Ishikawa (cell line): ENCODE measurements at regions not wholly inside any gene's neighbourhood (a gene's known extent, or its start where the extent isn't known, plus 50 kb on each side); places are given as distances from the start of the nearest gene placed in this dataset.

Source experiments
- CEBPB ChIP-seq: IDR thresholded peaks from 2 replicates; pipeline ENCODE4 v1.6.1; 2012
- CREB1 ChIP-seq: IDR thresholded peaks from 2 replicates; pipeline ENCODE4 v1.6.1; 2012; ENCODE audit warnings: low read depth
- EGR1 ChIP-seq: IDR thresholded peaks from 2 replicates; pipeline ENCODE4 v1.6.1; 2012
- EP300 ChIP-seq: IDR thresholded peaks from 2 replicates; pipeline ENCODE4 v1.6.1; 2012; ENCODE audit warnings: borderline replicate concordance
- FOXM1 ChIP-seq: IDR thresholded peaks from 2 replicates; pipeline ENCODE4 v1.6.1; 2012; ENCODE audit warnings: low read depth, borderline replicate concordance
- NFIC ChIP-seq: IDR thresholded peaks from 2 replicates; pipeline ENCODE4 v1.6.1; 2012
- RAD21 ChIP-seq: IDR thresholded peaks from 2 replicates; pipeline ENCODE4 v1.6.1; 2012; ENCODE audit warnings: low read depth
- REST ChIP-seq: IDR thresholded peaks from 2 replicates; pipeline ENCODE4 v1.6.1; 2012; ENCODE audit warnings: low read depth, mild to moderate bottlenecking
- TAF1 ChIP-seq: IDR thresholded peaks from 2 replicates; pipeline ENCODE4 v1.6.1; 2012; ENCODE audit warnings: low read depth, mild to moderate bottlenecking
- TCF12 ChIP-seq: IDR thresholded peaks from 2 replicates; pipeline ENCODE4 v1.6.1; 2012; ENCODE audit warnings: low read depth
- TEAD4 ChIP-seq: IDR thresholded peaks from 2 replicates; pipeline ENCODE4 v1.6.1; 2012
- YY1 ChIP-seq: IDR thresholded peaks from 2 replicates; pipeline ENCODE4 v1.6.1; 2012; ENCODE audit warnings: low read depth
- ZBTB7A ChIP-seq: IDR thresholded peaks from 2 replicates; pipeline ENCODE4 v1.6.1; 2012; ENCODE audit warnings: low read depth
- TF ChIP-seq, protein P1 (sequence below): IDR thresholded peaks from 2 replicates; pipeline ENCODE4 v1.6.1; 2012
- TF ChIP-seq, protein P2 (sequence below): IDR thresholded peaks from 2 replicates; pipeline ENCODE4 v1.6.1; 2012

DNA sequence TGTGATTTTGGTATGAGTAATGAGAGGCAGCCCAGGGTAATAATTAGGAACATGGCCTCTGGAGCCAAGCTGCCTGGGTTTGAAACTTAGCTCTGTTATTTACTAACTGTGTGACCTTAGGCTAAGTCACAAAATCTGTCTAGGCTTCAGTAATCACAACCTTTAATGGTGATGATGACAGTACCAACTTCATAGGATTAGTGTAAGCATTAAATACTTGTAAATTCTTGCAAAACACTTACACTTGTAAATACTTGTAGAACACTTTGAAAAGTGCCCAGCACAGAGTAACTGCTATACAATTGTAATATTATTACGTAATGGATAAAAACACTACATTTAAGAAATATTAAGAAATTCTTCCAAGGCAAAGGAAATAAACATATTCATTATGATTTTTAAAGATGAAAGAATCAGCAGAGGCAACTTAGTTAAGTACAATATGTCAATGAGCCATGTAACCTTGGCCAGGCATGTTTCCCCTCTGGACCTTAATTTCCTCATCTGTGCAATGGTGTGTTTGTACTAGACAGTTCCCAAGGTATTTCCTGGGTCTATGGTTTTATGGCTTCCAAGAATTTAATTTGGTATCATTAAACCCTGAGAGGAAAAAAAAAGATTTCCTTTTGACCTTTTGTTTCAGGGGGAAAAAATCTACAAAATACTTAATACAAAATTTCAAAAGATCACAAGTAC is 628.5 kb upstream of the KLHL1 start:
- no peak for TF ChIP-seq TAF1
- TF ChIP-seq TCF12 = no peak
- no peak for TF ChIP-seq CEBPB
- no peak for TF ChIP-seq ZBTB7A
- no peak for TF ChIP-seq RAD21
- no peak for TF ChIP-seq CREB1
- TF ChIP-seq EGR1 = no peak
- TF ChIP-seq, protein P1, sequence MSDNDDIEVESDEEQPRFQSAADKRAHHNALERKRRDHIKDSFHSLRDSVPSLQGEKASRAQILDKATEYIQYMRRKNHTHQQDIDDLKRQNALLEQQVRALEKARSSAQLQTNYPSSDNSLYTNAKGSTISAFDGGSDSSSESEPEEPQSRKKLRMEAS = no peak

DNA sequence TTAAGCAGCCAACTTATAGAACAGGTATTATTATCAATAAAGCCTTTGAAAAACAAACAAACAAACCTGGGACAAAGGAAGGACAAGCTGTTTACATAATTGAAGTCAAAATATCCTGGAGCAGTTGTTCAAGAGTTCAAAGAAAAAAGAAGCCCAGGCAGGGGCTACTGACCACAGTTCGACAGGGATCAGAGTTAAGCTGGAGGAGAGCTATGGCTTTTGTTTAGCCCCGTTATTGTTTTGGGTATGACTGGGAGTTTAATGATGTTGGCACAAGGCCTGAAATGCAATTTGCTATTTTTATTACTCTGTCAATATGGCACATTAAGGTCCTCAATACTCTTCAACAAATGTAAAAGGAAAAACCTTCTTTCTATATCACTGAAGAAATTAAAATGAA is 624.4 kb upstream of the KLHL1 start:
- TF ChIP-seq, protein P1 = no peak
- TF ChIP-seq ZBTB7A (no peak), EGR1 (no peak), RAD21 (no peak), YY1 (no peak), EP300 (no peak), NFIC (no peak), TEAD4 (no peak), FOXM1 (no peak)

DNA sequence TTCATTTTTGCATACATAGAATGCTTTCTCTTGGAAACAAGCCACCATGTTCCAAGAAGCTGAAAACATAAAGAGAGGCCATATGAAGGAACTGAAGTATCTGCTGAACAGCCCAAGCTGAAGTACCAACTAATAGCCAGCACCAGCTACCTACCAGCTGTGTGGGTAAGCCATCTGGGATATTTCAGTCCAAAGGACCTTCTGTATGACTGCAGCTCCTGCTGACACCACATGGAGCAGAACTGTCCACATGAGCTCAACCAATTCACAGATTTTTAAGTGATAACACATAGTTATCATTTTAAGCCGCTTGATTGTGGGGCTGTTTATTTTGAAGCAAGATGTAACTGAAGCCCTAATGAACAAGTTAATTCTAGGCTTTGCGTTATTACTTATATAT is 621.1 kb upstream of the KLHL1 start:
- no peak for TF ChIP-seq FOXM1
- no peak for TF ChIP-seq RAD21
- TF ChIP-seq, protein P2, sequence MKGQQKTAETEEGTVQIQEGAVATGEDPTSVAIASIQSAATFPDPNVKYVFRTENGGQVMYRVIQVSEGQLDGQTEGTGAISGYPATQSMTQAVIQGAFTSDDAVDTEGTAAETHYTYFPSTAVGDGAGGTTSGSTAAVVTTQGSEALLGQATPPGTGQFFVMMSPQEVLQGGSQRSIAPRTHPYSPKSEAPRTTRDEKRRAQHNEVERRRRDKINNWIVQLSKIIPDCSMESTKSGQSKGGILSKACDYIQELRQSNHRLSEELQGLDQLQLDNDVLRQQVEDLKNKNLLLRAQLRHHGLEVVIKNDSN = no peak
- TF ChIP-seq YY1 = no peak
- no peak for TF ChIP-seq EP300
- TF ChIP-seq REST = no peak
- TF ChIP-seq TAF1 = no peak
- TF ChIP-seq NFIC = no peak
- no peak for TF ChIP-seq CREB1
- TF ChIP-seq TCF12 = no peak
- TF ChIP-seq, protein P1 = no peak
- TF ChIP-seq TEAD4 = no peak

- TF ChIP-seq NFIC (no peak), RAD21 (peak; percentile 36)
- TF ChIP-seq, protein P2 = no peak
These were observed 615.5 kb upstream of the KLHL1 start for GRCh38 chr13:70723732-70724131.

- TF ChIP-seq CEBPB (no peak), REST (no peak), TCF12 (no peak)
These were observed 612.1 kb upstream of the KLHL1 start for GRCh38 chr13:70720386-70720785.

- TF ChIP-seq, protein P1 = no peak
- TF ChIP-seq CEBPB = no peak
- TF ChIP-seq REST = no peak
- TF ChIP-seq TAF1 = no peak
- TF ChIP-seq FOXM1 = no peak
- TF ChIP-seq NFIC = no peak
- no peak for TF ChIP-seq TEAD4
- TF ChIP-seq EP300 = no peak
- no peak for TF ChIP-seq RAD21
- no peak for TF ChIP-seq TCF12
- TF ChIP-seq ZBTB7A = no peak
- no peak for TF ChIP-seq YY1
These were observed 606.7 kb upstream of the KLHL1 start for GRCh38 chr13:70714993-70715392.
